GM23338 (cell line): ENCODE measurements at regions not wholly inside any gene's neighbourhood (a gene's known extent, or its start where the extent isn't known, plus 50 kb on each side); places are given as distances from the start of the nearest gene placed in this dataset.

Experiments
- CREB1 ChIP-seq: fragments of 250-450 bp; sonication (Bioruptor Pico); IDR thresholded peaks from 2 replicates; pipeline ENCODE4 v1.5.0; 2020; ENCODE audit warnings: low read depth, mild to moderate bottlenecking, moderate library complexity
- CTCF ChIP-seq, 2 experiments: fragments of 200-600 bp in 1 of 2; sonication (generic) in 1 of 2; conservative IDR thresholded peaks; 2 replicates each; pipeline versions ENCODE4 v1.5.1 to v1.6.1; 2016 to 2017; ENCODE audit warnings: antibody characterized with exemption in 2 of 2, low read depth in 2 of 2, mild to moderate bottlenecking in 2 of 2, moderate library complexity in 1 of 2
- EZH2 ChIP-seq: fragments of 200-600 bp; sonication (generic); IDR thresholded peaks from one replicate; pipeline ENCODE4 v1.8.0; 2017; ENCODE audit warnings: antibody characterized with exemption, mild to moderate bottlenecking, low read depth; ENCODE audit not compliant: unreplicated experiment
- EZH2phosphoT487 ChIP-seq: fragments of 200-600 bp; sonication (generic); IDR thresholded peaks from one replicate; pipeline ENCODE4 v1.8.1; 2018; ENCODE audit warnings: antibody characterized with exemption; ENCODE audit not compliant: unreplicated experiment
- JUNB ChIP-seq: IDR thresholded peaks from one replicate; pipeline ENCODE4 v1.6.1; 2016; ENCODE audit warnings: antibody characterized with exemption; ENCODE audit not compliant: unreplicated experiment
- NANOG ChIP-seq: IDR thresholded peaks from 2 replicates; pipeline ENCODE4 v1.6.1; 2016; ENCODE audit warnings: antibody characterized with exemption, borderline replicate concordance
- POLR2AphosphoS5 ChIP-seq: IDR thresholded peaks from 2 replicates; pipeline ENCODE4 v1.6.1; 2016; ENCODE audit warnings: antibody characterized with exemption, low read depth
- REST ChIP-seq: IDR thresholded peaks from one replicate; pipeline ENCODE4 v1.6.1; 2018; ENCODE audit warnings: antibody characterized with exemption; ENCODE audit not compliant: unreplicated experiment
- ZNF114 ChIP-seq: fragments of 250-450 bp; sonication (Bioruptor Pico); IDR thresholded peaks from 2 replicates; pipeline ENCODE4 v1.5.0; 2020; ENCODE audit warnings: mild to moderate bottlenecking, moderate library complexity
- ZNF331 ChIP-seq: fragments of 250-450 bp; sonication (Bioruptor Pico); IDR thresholded peaks from 2 replicates; pipeline ENCODE4 v1.5.0; 2020; ENCODE audit warnings: low read depth, mild to moderate bottlenecking, moderate library complexity

GRCh38 chr14:38745861-38746260 lies 357.2 kb downstream of the SEC23A start:
- TF ChIP-seq CTCF (conservative IDR thresholded peaks at IDR 0.05; ENCODE audit: low read depth in 2 of 2) (no peak), REST (no peak), CREB1 (CRISPR knock-in tag) (no peak), EZH2phosphoT487 (no peak), EZH2 (no peak), POLR2AphosphoS5 (no peak), ZNF331 (no peak), ZNF114 (CRISPR knock-in tag) (no peak), NANOG (no peak), JUNB (no peak)
